Fibroblast of mammary gland (primary cell): ENCODE measurements at regions not wholly inside any gene's neighbourhood (a gene's known extent, or its start where the extent isn't known, plus 50 kb on each side); places are given as distances from the start of the nearest gene placed in this dataset.

ENCODE experiments used
- DNase-seq: peaks from one replicate; pipeline ENCODE4 v3.0.0-alpha.2; 2010; ENCODE audit warnings: low read depth
- H3K4me3 ChIP-seq: 2 replicates; pipeline ENCODE4 v1.5.1; 2011; ENCODE audit warnings: low read depth, mild to moderate bottlenecking, low read length, moderate library complexity; ENCODE audit not compliant: control insufficient read depth
- TF ChIP-seq, protein P1 (sequence below): conservative IDR thresholded peaks from 2 replicates; pipeline ENCODE4 v1.5.1; 2011; ENCODE audit warnings: low read depth, low read length, inconsistent platforms; ENCODE audit not compliant: control insufficient read depth, insufficient read depth

DNA sequence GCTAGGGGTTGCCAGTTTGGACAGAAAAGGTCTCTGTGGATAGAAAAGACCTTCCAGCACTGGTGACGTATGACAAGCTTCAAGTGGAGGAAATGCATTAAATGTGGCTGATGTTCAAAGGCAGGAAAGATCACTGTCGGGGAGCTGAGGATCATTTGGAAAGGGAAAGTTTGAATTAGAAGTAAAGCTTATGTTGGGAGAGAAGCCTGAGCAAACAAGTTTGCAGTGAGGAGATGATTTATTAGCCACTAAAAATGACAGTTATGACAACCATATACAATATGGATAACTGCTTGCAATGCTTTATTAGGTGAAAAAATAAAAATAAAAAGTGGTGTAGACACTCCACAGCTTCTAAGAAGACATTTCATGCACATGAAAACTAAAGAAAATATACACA, 135.3 kb upstream of the HS3ST1 start:
- TF ChIP-seq, protein P1, sequence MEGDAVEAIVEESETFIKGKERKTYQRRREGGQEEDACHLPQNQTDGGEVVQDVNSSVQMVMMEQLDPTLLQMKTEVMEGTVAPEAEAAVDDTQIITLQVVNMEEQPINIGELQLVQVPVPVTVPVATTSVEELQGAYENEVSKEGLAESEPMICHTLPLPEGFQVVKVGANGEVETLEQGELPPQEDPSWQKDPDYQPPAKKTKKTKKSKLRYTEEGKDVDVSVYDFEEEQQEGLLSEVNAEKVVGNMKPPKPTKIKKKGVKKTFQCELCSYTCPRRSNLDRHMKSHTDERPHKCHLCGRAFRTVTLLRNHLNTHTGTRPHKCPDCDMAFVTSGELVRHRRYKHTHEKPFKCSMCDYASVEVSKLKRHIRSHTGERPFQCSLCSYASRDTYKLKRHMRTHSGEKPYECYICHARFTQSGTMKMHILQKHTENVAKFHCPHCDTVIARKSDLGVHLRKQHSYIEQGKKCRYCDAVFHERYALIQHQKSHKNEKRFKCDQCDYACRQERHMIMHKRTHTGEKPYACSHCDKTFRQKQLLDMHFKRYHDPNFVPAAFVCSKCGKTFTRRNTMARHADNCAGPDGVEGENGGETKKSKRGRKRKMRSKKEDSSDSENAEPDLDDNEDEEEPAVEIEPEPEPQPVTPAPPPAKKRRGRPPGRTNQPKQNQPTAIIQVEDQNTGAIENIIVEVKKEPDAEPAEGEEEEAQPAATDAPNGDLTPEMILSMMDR, result no peak
- no peak overlapping the region for H3K4me3 ChIP-seq
- no peak for DNase-seq

DNA sequence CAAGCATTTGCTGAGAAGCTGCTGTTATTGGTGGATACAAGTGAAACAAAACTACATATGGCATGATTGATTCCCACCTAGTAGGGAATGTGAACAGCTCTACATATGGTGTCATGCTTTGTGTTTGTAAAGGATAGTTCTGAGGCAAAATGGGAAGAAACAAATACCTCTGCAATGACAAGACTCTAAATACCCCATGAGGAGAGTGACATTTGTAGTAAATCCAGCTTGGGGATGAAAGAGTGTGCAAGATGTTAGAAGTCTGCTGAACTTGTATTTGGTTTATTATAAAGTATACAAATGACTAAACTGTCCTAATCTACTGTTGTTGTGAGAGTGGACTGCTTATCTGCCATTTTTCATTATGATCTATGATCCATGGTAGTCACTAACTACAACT, 120.8 kb upstream of the HS3ST1 start:
- H3K4me3 ChIP-seq, result no peak overlapping the region
- DNase-seq, result no peak
- TF ChIP-seq, protein P1, result no peak

DNA sequence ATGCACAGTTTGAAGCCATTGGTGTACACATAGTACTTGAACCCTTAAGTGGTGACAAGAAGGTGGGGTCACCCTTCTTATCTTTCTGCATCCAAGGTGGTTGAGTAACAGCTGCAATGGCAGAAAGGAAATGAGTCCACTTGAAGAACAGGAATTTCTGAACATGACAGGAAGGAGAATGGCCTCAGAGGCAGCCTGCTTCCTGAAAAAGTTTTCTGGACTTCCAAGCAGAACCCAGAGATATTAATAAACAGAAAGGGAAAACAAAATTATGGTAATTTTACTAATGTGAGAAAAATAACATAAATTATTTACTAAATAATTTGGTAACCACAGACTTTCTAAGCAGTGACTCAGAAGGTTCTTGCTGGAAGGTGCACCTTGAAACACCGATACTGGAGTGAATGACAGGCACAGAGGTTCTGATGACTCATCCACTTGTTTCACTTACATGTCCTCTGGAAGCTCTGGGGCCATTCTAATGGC, 119.9 kb upstream of the HS3ST1 start:
- TF ChIP-seq, protein P1, result no peak
- no peak overlapping the region for H3K4me3 ChIP-seq
- DNase-seq, result no peak

DNA sequence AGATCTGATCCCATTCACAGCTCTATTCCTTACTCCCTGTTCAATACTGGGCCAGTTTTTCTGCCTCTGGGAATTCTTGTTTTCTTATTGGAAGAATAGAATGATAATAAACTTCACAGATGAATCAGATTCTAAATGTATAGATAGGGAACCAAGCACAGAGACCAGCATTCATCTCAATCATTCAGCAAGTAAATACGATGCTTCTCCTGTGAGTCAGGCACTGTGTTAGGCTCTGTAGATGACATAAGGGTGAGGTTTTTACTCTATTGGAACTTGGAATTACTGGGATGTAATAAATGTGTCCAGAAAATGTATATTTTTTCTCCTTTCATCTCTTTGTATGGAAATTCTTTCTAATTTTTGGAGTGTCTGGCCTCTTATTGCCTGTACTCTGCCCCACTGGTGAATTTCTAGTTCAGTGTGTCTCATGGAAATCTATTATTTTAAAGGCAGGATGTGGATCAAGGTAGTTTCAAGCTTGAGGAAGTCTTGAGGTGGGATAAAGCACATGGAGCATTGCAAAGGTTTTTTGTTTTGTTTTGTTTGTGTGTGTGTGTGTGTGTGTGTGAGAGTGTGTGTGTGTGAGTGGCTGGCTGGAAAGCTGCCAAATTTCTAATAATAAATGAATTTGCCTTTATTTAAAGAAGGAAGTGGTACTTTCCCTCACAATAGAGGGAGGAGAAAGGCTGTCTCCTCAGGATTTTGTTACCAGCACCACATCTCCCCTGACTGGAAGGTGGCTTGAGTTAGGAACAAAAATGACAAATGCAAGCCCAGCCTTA, 117.9 kb upstream of the HS3ST1 start:
- DNase-seq, result no peak
- H3K4me3 ChIP-seq, result no peak overlapping the region
- TF ChIP-seq, protein P1, result no peak

DNA sequence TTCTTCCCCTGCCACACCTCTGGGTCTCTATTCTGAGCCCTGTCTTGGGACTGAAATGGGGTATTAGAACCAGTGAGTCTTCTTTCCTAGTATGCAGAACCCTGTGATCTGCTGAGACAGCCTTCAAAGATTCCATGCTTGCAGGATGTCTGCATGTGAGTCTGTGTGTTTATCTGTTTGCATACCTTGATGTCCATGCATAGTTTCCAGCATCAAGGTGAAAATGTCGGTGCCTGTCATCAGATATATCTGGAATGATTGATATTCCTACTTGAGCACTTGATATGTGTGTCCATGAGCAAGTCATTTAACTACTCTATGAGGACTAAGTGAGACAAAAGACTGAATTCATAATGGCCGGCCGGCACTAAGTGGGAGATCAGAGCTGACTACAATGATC, 117.0 kb upstream of the HS3ST1 start:
- H3K4me3 ChIP-seq, result no peak overlapping the region
- TF ChIP-seq, protein P1, result no peak
- DNase-seq, result no peak

DNA sequence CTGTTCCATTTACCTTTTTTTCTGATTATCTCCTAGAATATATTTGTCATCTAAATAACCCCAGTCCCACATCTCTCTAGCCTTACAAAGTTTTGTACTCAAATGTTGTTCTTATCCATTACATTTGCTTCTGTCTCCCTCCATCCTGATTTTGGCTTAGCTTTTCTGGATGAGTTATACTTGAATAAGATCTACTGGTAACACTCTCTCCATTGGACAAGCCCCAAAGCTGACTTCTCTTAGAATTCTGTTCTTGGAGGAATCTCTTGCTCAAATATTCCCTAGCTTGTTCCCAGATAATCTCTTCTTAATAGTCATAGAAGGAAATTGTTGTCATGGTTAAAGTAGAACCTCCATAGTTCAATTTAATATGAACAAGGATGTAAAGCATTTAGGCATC, 115.5 kb upstream of the HS3ST1 start:
- no peak for DNase-seq
- H3K4me3 ChIP-seq, result no peak overlapping the region
- TF ChIP-seq, protein P1, result no peak
